Caco-2 (cell line): ENCODE measurements at regions not wholly inside any gene's neighbourhood (a gene's known extent, or its start where the extent isn't known, plus 50 kb on each side); places are given as distances from the start of the nearest gene placed in this dataset.

ENCODE experiments used
- BruUV-seq: library from RNA; stranded (reverse); fragments of 400-500 nt; replicated peaks from 2 replicates; lab custom pipeline; 2021; lab: Mats Ljungman, UMichigan
- CTCF ChIA-PET: fragments of 300-600 bp; sonication (Branson Sonifier 250); formaldehyde crosslinking; loops from one replicate; lab custom pipeline; 2022; ENCODE audit warnings: antibody characterized with exemption; lab: Charles Lee
- POLR2A ChIA-PET: fragments of 300-600 bp; sonication (Branson Sonifier 250); formaldehyde crosslinking; loops from one replicate; lab custom pipeline; 2022; ENCODE audit warnings: antibody characterized with exemption; lab: Charles Lee
- DNase-seq, 2 experiments: peaks; one replicate each; pipeline versions ENCODE4 v3.0.0 to v3.0.0-alpha.2; 2020 to 2022
- H3K27me3 ChIP-seq: replicated peaks from 2 replicates; pipeline ENCODE4 v1.6.0; 2011; ENCODE audit warnings: low read length; ENCODE audit not compliant: control insufficient read depth, insufficient read depth
- H3K36me3 ChIP-seq: 2 replicates; pipeline ENCODE4 v1.5.1; 2011; ENCODE audit warnings: low read length; ENCODE audit not compliant: control insufficient read depth, insufficient read depth
- H3K4me1 ChIP-seq: fragments of 250-450 bp; sonication (Bioruptor Pico); 2 replicates; pipeline ENCODE4 v1.5.1; 2020; ENCODE audit warnings: mild to moderate bottlenecking
- H3K4me3 ChIP-seq: 2 replicates; pipeline ENCODE4 v1.5.1; 2011; ENCODE audit warnings: low read depth, mild to moderate bottlenecking, control low read depth, low read length
- H3K9me3 ChIP-seq: fragments of 250-450 bp; sonication (Bioruptor Pico); 2 replicates; pipeline ENCODE4 v1.5.1; 2020; ENCODE audit warnings: mild to moderate bottlenecking, moderate library complexity
- H3K27ac Mint-ChIP-seq: one replicate; pipeline ENCODE4 v1.8.0; 2022; ENCODE audit warnings: mixed read lengths; ENCODE audit not compliant: unreplicated experiment
- H3K27me3 Mint-ChIP-seq: one replicate; pipeline ENCODE4 v1.8.0; 2022; ENCODE audit warnings: mixed read lengths; ENCODE audit not compliant: insufficient read depth, unreplicated experiment
- H3K36me3 Mint-ChIP-seq: one replicate; pipeline ENCODE4 v1.8.0; 2022; ENCODE audit warnings: mild to moderate bottlenecking, mixed read lengths; ENCODE audit not compliant: insufficient read depth, unreplicated experiment
- H3K4me1 Mint-ChIP-seq: one replicate; pipeline ENCODE4 v1.8.0; 2022; ENCODE audit warnings: low read depth, mixed read lengths; ENCODE audit not compliant: unreplicated experiment
- H3K4me3 Mint-ChIP-seq: one replicate; pipeline ENCODE4 v1.8.0; 2022; ENCODE audit warnings: mild to moderate bottlenecking, moderate library complexity, mixed read lengths; ENCODE audit not compliant: unreplicated experiment
- H3K9me3 Mint-ChIP-seq: one replicate; pipeline ENCODE4 v1.8.0; 2022; ENCODE audit warnings: mixed read lengths; ENCODE audit not compliant: unreplicated experiment
- intact Hi-C: fragments of 100-400 bp; cut with micrococcal nuclease; formaldehyde crosslinking; loops from one replicate; pipeline ENCODE4 v1.10.0; 2022; ENCODE audit not compliant: unreplicated experiment
- TF ChIP-seq, protein P1 (sequence below), 2 experiments: fragments of 200-600 bp in 1 of 2; IDR thresholded peaks; 1 replicate in 1 of 2; 2 replicates in 1 of 2; pipeline versions ENCODE4 v1.5.1 to v1.8.0; 2011 to 2022; ENCODE audit warnings: antibody characterized with exemption in 1 of 2, control low read depth in 1 of 2, inconsistent platforms in 1 of 2, low read depth in 1 of 2, low read length in 1 of 2, mild to moderate bottlenecking in 1 of 2, moderate library complexity in 1 of 2; ENCODE audit not compliant: insufficient read depth in 1 of 2, severe bottlenecking in 1 of 2, unreplicated experiment in 1 of 2

DNA sequence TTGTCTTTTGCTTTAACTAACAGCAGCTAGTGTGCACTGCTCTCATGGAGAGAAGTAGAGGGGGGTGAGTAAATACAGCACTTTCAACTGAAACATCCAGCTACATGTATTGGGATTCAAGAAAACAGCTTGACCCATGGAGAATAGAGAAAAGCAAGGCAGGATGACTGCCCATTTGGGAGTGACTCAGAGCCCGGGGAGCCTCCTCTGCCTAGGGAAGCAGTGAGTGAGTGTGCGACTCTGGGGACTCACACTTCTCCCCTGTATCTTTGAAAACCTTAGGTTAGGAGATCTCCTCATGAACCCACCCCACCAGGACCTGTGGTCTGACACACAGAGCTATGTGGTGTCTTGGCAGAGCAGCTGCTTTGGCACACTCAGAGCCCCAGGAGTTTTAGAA, 82.0 kb upstream of the PTGFR start:
- CTCF ChIA-PET, result no interaction called here
- H3K27ac Mint-ChIP-seq, result no peak overlapping the region
- no peaks in the 10 kb centered on the region for H3K27me3 Mint-ChIP-seq
- Histone ChIP-seq H3K36me3 (no peaks in the 10 kb centered on the region), H3K4me3 (no peak overlapping the region), H3K9me3 (no peaks in the 10 kb centered on the region), H3K27me3 (no peaks in the 10 kb centered on the region), H3K4me1 (no peaks in the 10 kb centered on the region)
- H3K4me3 Mint-ChIP-seq, result no peak overlapping the region
- no peaks in the 10 kb centered on the region for H3K4me1 Mint-ChIP-seq
- H3K9me3 Mint-ChIP-seq, result no peaks in the 10 kb centered on the region
- H3K36me3 Mint-ChIP-seq, result no peaks in the 10 kb centered on the region
- BruUV-seq, result no TSS peak
- DNase-seq, result no peak
- TF ChIP-seq, protein P1, sequence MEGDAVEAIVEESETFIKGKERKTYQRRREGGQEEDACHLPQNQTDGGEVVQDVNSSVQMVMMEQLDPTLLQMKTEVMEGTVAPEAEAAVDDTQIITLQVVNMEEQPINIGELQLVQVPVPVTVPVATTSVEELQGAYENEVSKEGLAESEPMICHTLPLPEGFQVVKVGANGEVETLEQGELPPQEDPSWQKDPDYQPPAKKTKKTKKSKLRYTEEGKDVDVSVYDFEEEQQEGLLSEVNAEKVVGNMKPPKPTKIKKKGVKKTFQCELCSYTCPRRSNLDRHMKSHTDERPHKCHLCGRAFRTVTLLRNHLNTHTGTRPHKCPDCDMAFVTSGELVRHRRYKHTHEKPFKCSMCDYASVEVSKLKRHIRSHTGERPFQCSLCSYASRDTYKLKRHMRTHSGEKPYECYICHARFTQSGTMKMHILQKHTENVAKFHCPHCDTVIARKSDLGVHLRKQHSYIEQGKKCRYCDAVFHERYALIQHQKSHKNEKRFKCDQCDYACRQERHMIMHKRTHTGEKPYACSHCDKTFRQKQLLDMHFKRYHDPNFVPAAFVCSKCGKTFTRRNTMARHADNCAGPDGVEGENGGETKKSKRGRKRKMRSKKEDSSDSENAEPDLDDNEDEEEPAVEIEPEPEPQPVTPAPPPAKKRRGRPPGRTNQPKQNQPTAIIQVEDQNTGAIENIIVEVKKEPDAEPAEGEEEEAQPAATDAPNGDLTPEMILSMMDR (IDR thresholded peaks at IDR 0.05; ENCODE audit: insufficient read depth in 1 of 2, low read depth in 1 of 2, low read length in 1 of 2, severe bottlenecking in 1 of 2, unreplicated experiment in 1 of 2), result no peak
- POLR2A ChIA-PET, result no interaction called here
- intact Hi-C loops, result no loop called here

DNA sequence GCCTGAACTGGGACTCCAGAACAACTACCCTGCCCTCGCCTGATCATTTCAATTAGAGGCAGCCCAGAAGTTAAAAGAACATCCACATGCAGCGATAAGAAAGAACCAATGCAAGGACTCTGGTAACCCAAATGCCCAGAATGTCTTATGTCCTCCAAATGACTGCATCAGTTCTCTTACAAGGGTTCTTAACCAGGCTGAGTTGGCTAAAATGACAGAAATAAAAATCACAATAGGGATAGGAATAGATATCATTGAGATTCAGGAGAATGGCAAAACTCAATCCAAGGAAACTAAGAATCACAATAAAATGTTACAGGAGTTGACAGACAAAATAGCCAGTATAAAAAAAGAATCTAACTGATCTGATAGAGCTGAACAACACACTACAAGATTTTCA, 80.1 kb upstream of the PTGFR start:
- no peaks in the 10 kb centered on the region for H3K36me3 Mint-ChIP-seq
- no peaks in the 10 kb centered on the region for H3K27me3 Mint-ChIP-seq
- H3K27me3 ChIP-seq, result no peaks in the 10 kb centered on the region
- intact Hi-C loops, result no loop called here
- H3K4me3 Mint-ChIP-seq, result no peak overlapping the region
- H3K4me1 ChIP-seq, result no peaks in the 10 kb centered on the region
- no peak overlapping the region for H3K4me3 ChIP-seq
- no peaks in the 10 kb centered on the region for H3K9me3 Mint-ChIP-seq
- H3K27ac Mint-ChIP-seq, result no peak overlapping the region
- H3K36me3 ChIP-seq, result no peaks in the 10 kb centered on the region
- H3K9me3 ChIP-seq, result no peaks in the 10 kb centered on the region
- H3K4me1 Mint-ChIP-seq, result no peaks in the 10 kb centered on the region
- ChIA-PET POLR2A (no interaction called here), CTCF (no interaction called here)
- no TSS peak for BruUV-seq
- TF ChIP-seq, protein P1 (IDR thresholded peaks at IDR 0.05; ENCODE audit: insufficient read depth in 1 of 2, low read depth in 1 of 2, low read length in 1 of 2, severe bottlenecking in 1 of 2, unreplicated experiment in 1 of 2), result no peak
- no peak for DNase-seq

DNA sequence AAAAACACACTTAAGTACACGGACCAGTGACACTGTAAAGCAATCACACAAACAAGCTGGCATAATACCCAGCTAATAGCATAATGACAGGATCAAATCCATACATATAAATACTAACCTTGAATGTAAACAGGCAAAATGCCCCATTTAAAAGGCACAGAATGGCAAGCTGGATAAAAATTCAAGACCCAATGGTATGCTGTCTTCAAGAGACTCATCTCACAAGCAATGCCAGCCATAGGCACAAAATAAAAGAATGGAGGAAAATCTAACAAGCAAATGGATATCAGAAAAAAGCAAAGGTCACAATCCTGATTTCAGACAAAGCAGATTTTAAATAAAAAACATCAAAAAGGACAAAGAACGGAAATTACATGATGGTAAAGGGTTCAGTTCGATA, 79.1 kb upstream of the PTGFR start:
- H3K36me3 Mint-ChIP-seq, result no peaks in the 10 kb centered on the region
- TF ChIP-seq, protein P1 (IDR thresholded peaks at IDR 0.05; ENCODE audit: insufficient read depth in 1 of 2, low read depth in 1 of 2, low read length in 1 of 2, severe bottlenecking in 1 of 2, unreplicated experiment in 1 of 2), result no peak
- CTCF ChIA-PET, result no interaction called here

More for the DNA sequence above, 79.1 kb upstream of the PTGFR start:
- no peak for DNase-seq
- POLR2A ChIA-PET, result no interaction called here
- Mint-ChIP-seq H3K4me1 (no peaks in the 10 kb centered on the region), H3K9me3 (no peaks in the 10 kb centered on the region), H3K27ac (no peak overlapping the region), H3K4me3 (no peak overlapping the region), H3K27me3 (no peaks in the 10 kb centered on the region)
- Histone ChIP-seq H3K4me3 (no peak overlapping the region), H3K4me1 (no peaks in the 10 kb centered on the region), H3K36me3 (no peaks in the 10 kb centered on the region), H3K27me3 (no peaks in the 10 kb centered on the region), H3K9me3 (no peaks in the 10 kb centered on the region)
- no TSS peak for BruUV-seq
- intact Hi-C loops, result no loop called here
